ENCODE measurements at regions not wholly inside any gene's neighbourhood (a gene's known extent, or its start where the extent isn't known, plus 50 kb on each side); places are given as distances from the start of the nearest gene placed in this dataset.

GRCh38 chr2:160646684-160647444 lies 153.3 kb upstream of the RBMS1 start:
- no peaks in the 10 kb centered on the region for H3K9me3 ChIP-seq
- ATAC-seq (peak; percentile 65), DNase-seq (peak in 1 of 4 donors; percentile 54)
- H3K27ac ChIP-seq: no peak overlapping the region
- H3K27me3 ChIP-seq: no peaks in the 10 kb centered on the region
- H3K4me3 ChIP-seq: no peak overlapping the region
- intact Hi-C loops (cut with DNase I): no loop called here
- no peaks in the 10 kb centered on the region for H3K36me3 ChIP-seq
- TF ChIP-seq CTCF (IDR thresholded peaks at IDR 0.05): no peak
- peaks cover 2 to 19% of the 10 kb centered on the region in 2 donors for H3K4me1 ChIP-seq

GRCh38 chr2:160647967-160648685 lies 154.5 kb upstream of the RBMS1 start:
- Histone ChIP-seq H3K4me1 (peaks cover 4 to 29% of the 10 kb centered on the region in 2 donors), H3K27me3 (no peaks in the 10 kb centered on the region), H3K36me3 (no peaks in the 10 kb centered on the region), H3K27ac (no peak overlapping the region), H3K9me3 (no peaks in the 10 kb centered on the region), H3K4me3 (no peak overlapping the region)
- DNase-seq (peak in 1 of 4 donors; percentile 80), ATAC-seq (peak; percentile 64)
- intact Hi-C loops (cut with DNase I): no loop called here
- no peak for TF ChIP-seq CTCF (IDR thresholded peaks at IDR 0.05)

GRCh38 chr2:160649698-160650097 lies 156.1 kb upstream of the RBMS1 start:
- Histone ChIP-seq H3K4me1 (peaks cover 4 to 29% of the 10 kb centered on the region in 2 donors), H3K36me3 (no peaks in the 10 kb centered on the region), H3K27me3 (no peaks in the 10 kb centered on the region), H3K4me3 (no peak overlapping the region), H3K27ac (no peak overlapping the region), H3K9me3 (no peaks in the 10 kb centered on the region)
- intact Hi-C loops (cut with DNase I): no loop called here
- peak in 1 of 4 donors; percentile 77 for DNase-seq
- no peak for TF ChIP-seq CTCF (IDR thresholded peaks at IDR 0.05)
- ATAC-seq: no peak

- Histone ChIP-seq H3K9me3 (no peaks in the 10 kb centered on the region), H3K27ac (peak overlapping the region in 1 of 2 donors; percentile 59), H3K4me1 (peaks cover 4 to 29% of the 10 kb centered on the region in 2 donors), H3K4me3 (no peak overlapping the region), H3K27me3 (no peaks in the 10 kb centered on the region), H3K36me3 (no peaks in the 10 kb centered on the region)
- no peak for TF ChIP-seq CTCF (IDR thresholded peaks at IDR 0.05)
- ATAC-seq (no peak), DNase-seq (no peak)
- intact Hi-C loops (cut with DNase I): no loop called here
Measured at GRCh38 chr2:160650196-160651118, 156.8 kb upstream of the RBMS1 start.
